GM21390 (cell line): ENCODE measurements at regions not wholly inside any gene's neighbourhood (a gene's known extent, or its start where the extent isn't known, plus 50 kb on each side); places are given as distances from the start of the nearest gene placed in this dataset.

Experiments used
- ATAC-seq: cut with Tn5 transposase; IDR thresholded peaks from one replicate; pipeline ENCODE4 v1.9.1; 2021; ENCODE audit not compliant: unreplicated experiment

DNA sequence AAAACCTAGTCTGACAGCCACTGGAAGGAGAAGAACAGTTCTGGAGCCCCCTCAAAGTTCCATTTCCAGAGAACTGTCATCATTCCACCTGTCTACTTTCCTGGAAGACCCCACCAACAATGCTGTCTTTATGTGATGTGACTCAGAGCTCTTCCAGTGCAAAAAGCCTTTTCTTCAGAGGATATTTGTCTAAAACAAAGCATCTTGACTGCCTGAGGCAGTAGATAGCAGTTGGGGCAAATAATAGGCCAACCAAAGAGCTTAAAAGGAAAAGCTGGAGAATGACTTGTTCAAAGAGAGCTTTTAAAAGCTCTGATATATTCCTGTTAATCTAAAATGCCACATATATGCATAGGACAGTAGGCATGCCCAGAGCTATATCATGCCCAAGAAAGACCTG is 62.6 kb downstream of the MIS18A start:
- ATAC-seq, result no peak

DNA sequence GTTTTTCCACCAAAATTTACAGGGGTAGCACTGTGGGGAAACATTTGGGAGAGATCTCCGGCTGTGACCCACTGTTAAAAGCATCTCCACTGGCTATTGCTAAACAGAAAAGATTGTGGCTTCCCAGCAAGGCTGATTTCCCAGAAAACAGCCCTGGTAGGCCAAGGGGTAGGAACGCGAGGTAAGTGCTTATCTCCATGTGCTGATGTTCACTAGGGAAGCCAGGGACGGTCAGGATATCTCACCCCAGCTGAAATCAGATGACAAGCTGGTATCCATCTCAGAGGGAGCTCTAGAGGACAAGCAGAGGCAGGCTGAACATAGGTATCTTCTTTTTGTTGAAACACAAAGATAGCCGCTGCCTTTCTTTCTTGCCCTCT is 63.6 kb downstream of the MIS18A start:
- ATAC-seq, result no peak

DNA sequence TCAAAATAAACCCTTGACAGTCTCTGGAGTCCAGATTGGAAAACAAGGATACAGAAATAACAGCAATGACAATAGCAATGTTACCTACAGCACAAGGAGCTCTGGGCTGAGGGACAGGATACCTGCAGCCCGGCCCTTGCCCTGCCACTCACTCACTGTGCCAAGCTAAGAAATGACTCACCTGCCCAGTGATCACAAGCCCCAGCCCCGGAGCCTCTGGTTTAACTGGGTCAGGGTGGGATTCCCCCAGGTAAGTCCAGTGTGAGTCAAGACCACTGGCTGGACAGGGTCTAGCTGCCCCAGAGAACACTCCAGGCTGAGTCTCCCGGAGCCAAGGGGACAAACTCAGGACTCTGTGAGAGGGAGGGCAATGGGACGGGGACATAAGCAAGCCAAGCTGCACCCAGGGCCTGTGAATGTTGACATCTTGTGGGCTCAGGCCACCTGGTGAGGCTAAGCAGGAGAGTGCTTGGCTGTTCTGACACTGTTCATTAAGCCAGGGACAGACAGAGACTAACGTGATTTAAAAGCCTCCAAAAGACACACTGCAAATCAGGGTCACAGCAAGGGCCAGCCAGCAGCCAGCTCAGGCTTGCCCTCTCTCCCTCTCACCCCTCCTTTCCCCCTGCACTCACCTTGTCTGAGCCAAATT is 64.1 kb downstream of the MIS18A start:
- no peak for ATAC-seq

DNA sequence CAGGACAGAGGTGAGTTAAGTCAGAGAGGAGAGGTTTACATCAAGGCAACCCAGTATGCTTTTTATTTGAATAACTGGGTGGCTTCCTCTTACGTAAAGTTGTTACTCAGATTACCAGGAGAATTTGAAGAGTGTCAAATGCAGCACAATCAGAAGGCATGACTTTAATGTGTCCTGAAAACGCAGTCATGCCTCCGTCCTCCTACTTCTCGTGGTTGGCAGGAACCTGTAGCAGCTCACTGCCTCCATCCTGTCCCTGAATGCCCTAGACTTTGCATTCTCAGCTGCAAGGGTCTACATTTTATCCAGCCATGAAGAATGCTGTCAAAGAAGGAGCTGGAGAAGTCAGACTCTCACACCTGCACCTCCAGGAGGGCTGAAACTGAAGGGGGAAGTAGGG is 66.7 kb downstream of the MIS18A start:
- no peak for ATAC-seq

DNA sequence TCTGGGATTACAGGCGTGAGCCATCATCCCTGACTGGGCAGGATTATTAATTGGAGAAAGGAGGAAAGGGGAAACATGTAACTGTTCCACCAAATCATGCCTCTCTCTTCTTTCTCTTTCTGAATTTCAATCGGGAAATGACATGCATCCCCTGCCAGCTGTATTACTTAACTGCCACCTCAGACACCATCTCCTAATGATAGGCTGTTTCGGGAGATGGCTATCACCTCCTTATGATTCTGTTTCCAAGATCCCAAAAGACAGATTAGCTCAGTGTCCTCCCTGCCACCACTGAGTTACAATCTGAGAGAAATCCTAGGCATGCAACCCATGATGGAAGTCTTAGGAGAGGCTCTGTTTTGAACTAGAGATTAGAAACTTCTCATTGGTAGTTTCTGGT is 67.5 kb downstream of the MIS18A start:
- no peak for ATAC-seq

DNA sequence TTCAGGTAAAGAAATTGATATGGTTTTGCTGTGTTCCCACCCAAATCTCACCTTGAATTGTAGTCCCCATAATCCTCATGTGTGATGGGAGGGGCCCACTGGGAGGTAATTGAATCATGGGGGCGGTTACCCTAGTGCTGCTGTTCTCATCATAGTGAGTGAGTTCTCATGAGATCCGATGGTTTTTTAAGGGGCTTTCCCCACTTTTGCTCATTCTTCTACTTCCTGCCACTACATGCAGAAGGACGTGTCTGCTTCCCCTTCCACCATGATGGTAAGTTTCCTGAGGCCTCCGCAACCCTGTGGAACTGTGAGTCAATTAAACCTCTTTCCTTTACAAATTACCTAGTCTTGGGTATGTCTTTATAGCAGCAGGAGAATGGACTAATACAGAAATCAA is 69.3 kb downstream of the MIS18A start:
- no peak for ATAC-seq

DNA sequence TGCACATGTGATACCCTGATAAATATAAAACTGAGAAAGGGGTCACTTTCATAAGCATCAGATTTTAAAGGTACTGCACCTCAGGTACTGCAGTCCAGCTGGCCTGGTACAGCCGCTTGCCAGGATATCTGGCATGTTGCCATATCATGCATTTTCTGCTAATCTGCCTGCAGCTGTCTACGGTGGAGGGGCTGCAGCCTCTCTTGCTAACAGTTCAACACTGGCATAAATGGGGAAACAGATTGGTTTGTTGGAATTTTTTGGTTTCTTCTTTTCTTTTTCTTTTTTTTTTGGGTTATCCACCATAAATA is 71.5 kb downstream of the MIS18A start:
- ATAC-seq, result no peak

DNA sequence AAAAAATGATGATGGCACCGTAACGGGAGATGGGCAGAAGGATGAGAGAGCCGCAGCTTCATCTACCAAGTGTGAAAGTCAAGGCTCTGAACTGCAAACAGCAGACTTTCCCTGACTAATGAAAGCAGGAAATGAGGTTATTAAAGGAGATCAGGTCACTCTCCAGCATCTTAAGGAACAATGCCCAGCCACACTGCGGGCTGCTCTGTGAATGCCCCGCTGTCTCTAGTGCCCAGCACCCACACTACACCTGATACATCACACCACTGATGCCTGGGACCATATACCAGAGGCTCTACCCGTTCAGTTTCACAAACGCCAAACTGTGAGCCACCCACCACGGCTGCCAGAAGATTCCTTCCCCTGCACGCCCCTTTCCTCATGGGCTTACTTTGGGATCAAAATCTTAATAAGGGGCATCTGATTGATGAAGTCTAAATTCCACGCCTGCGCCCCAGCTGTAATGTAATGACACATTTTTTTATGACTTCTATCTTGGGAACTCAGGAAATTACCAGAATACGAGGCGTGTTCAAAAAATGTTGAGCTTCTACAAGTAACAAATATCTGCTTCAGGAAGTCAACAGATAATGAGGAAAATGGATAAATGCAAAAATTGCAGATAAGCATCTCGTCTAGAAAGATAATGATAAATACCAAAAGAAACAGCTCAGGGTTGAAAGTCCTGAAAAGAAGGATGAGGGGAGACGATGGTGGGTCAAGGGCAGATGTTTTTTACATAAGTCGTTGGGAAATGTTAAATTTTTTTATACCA is 72.0 kb downstream of the MIS18A start:
- ATAC-seq, result no peak

DNA sequence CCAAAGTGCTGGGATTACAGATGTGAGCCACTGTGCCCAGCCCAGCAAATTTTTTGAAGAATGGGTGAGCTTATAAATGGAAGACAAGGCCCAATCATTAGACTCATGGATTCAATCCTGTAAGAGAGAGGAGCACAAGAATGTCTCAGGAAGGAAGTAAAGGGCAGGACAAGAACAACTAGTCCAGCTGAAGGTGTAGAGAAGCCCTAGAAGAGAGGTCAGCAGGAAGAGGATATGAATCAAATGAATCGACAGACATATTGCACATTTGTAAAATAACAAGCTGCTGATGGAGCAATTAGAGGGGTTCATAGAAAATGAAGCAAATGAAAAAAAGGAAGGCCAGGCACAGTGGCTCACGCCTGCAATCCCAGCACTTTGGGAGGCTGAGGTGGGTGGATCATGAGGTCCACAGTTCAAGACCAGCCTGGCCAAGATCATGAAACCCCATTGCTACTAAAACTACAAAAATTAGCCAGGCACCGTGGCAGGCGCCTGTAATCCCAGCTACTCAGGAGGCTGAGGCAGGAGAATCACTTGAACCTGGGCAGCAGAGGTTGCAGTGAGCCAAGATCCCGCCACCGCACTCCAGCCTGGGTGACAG is 74.9 kb downstream of the MIS18A start:
- no peak for ATAC-seq

DNA sequence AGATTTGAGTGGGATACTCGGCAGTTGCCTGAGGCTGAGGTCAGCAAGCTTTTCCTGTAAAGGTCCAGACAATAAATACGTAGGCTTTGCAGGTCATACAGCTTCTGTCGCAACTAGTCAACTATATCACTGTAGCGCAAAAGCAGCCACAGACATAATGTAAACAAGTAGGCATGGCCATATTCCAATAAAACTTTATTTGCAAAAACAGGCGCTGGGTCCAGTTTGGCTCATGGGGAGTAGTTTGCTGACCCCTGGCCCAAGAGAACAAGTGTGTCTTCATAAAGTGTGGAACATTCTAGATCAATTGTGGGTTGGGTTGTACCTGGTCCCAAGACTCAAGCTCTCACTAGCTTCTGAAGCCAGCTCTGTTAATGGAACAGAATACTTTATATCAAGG is 78.8 kb downstream of the MIS18A start:
- ATAC-seq, result no peak

DNA sequence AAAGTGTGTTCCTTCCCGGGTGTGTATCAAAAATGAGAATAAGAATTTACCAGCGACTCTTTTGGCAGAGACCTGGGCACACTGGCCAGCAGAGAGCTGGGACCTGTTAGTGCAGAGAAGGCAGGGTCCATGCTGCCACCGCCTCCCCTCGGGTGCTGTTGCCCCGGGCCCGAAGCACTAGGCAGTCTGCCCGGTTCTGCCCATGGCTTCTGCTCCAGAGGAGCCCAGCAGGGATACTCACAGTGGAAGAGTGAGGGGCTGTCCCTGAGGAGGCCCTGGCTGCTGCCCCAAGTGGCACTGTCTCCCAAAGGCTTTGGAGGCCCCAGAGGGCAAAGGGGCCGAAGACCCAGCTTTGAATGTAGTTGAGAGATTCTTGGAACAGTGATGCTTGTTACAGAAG is 80.5 kb downstream of the MIS18A start:
- ATAC-seq, result no peak

DNA sequence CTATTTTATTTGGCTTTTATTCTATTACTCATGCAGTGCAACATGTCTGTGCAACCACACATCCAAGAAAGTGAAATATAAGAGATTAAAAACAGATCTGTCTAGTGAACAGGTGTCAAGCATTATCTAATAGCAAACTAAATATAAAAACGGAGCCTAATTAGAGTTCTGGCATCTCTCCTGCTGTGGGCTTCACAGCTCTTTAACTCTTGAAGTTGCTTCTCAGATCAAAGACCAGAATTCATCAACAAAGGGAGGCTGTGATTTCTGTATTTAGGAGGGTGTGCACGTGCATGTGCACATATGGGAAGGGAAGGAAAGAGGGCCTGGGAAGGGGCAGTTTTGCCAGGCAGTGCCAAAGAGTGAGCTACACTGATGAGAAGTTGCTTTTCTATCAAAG is 81.0 kb downstream of the MIS18A start:
- no peak for ATAC-seq

DNA sequence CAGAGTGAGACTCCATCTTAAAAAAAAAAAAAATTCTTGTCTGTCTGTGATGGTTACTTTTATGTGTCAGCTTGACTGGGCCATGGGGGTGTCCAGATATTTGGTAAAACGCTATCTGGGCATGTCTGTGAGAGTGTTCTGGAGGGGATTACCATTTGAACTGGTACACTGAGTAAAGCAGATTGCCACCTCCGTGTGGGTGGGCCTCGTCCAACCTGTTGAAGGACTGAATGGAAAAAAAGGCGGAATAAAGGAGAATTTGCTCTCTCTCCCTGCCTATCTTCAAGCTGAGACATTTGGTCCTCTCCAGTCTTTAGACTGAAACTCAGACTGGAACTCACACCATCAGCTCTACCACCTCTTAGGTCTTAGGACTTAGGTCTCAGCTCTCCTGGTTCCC is 82.8 kb downstream of the MIS18A start:
- no peak for ATAC-seq

DNA sequence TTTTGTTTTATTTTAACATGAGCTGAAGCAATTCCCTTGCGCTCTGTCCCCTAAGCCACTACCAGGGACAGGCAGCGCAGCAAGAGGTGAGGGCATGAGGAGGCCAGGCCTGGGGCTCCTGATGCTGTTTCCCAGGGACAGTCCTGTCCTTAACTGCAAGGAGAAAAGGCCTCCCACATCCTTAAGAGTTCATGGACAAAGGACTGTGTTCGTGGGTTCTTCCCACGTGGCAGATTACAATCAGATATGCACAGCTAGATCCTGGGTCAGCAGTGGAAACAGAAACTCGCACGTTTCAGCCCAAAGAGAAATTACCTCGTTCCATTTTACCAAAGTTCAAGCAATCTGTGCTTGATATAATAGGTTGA is 85.8 kb downstream of the MIS18A start:
- ATAC-seq, result no peak

DNA sequence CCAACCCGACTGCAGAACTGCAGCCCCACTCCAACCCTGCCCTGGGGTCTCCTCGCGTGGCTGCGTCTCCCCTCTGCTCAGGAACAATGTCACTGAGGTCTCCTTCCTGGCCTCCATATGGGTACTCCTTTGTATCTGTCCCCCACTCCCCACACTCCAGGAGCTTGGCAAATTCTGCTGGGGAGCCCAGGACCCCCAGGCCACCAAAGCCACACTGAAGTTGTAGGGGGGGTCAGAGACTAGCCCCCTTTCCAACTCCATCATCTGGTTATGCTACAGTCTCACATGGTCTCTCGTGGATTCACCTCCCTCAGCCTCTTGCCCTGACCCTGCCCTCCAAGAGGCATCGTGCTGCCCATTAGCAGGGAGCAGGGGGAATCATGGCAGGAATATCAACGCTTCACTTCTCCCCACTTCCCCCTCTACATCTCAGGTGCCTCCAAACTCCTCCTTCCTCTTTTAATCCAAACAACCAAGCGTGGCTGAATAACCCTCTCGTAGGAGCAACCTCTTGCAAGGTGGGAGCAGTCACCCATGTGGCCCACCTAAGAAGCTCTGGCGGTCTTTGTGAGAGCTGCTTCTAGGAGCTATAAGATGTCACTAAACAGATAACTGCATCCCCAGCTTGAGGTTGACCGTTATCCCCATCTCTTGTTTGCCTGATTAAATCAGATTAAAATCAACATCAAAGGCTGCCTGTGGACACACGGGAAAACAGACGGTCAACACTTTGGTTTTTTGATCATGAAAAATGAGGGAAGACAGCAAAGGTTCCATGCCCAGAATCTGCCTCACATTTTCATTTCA is 86.4 kb downstream of the MIS18A start:
- ATAC-seq, result no peak

DNA sequence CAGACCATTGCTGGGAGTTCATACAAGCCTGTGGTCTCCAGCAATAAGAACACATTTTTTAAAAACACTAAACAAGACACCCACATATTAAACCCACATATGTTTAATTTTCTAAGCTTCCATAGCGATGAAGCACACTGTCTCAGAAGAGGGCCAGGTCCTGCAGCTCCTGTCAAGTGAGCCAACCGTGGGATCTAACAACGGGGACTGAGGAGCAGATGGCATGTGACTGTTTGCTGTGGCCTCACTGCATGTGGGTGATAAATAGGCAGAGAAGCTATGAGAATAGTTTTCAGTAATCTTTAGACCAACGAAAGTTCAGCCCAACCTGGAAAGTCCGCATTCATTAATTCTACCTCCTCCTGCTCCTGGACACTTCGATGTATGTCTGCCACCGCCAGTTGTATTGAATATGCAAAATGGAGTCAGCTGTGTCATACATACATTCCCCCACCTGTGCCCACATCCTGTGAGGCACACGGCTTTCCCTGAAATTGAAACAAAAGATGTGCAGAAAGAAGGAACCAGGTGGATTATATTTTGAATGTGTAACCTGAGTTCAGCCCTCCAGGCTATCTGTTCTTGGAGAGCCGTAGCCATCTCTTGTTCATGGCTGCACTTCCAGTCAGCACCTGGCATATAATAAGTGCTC is 88.2 kb downstream of the MIS18A start:
- no peak for ATAC-seq

DNA sequence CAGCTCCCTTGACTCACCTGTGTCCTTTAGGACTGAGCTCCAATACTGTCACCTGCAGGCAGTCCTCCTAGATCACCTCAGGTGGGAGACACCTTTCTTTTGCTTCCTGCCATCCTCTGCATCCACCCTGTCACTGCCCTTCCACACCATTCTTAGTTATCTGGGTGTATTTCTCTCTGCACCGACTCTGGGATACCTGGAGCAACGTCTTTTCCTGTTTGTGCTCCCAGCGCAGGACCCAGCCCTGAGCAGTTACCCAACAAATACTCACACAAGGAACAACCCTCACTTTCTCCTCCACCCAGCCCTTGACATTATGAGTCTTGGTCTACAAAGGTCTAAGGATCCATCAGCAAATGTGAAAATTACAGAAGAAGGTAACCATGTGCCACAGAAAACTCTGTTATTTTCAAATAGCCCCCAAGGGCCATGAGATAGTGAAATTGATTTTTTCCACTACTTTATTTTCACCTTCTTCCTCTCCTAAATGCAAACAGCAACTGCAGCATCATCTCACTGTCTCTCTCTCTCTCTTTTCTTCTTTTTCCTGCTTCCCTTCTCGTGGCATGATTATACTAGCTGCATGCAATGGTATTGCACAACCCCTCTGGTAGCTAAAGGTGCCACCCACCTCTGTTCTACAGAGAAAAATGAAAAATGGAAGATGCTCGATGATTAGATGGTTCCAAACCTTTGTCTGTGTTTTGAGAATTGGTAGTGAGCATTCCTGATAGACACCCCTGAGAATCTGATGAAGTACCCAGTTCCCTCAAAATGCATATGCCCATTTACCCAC is 89.0 kb downstream of the MIS18A start:
- no peak for ATAC-seq

DNA sequence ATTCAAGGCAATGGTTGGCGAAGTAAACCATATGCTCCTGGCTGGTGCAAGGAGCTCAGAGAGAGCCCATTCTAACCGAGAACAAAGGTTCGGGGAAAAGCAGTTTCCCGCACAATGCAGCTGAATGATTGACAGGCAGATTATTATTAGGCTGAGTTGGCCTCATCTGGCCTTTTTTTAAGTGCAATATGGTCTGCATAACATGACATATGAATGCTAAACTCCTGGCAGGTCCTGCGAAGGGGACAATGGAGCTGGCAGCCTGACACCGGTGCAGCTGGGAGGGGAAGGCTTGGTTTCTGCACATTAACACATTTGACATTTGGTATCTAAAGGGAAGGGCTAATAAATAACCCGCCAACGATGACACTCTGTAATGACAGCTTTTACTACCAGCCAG is 92.0 kb downstream of the MIS18A start:
- ATAC-seq, result no peak

DNA sequence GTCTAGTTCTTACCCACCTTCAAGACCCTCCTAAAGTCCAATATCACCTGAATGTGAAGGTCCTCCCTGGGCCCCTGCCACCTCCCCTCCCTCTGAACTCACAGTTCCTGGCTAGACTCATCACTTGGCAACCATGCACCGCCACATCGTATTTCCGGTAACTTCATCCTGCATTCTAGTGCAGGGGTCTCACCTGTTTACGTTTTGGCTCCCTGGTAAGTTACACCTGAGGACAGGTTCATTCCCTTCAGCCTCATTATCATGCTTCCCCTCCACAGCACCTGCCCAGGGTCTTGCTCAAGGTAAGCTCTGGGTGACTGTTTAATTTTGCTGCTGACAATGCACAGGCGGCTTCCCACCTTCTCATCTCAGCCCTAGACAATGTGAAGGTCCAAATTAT is 93.1 kb downstream of the MIS18A start:
- no peak for ATAC-seq

DNA sequence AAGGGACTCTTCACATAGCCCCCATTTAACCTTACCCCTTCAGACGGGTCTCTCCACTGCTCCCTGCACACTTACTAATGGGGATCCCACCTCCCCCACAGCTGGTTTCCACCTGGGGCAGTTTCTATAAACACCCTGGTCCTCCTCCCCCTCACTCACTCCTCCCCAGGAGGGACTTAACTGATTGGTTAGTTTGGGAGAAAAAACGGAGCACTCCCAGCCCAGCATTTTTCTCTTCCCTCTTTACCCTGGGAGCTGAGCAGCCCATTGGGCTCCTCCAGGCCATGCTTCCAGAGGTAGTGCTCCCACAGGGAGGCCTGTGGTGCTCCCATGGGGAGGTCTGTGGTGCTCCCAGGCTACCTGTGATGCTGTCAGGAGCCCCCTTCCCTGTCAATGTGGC is 93.7 kb downstream of the MIS18A start:
- ATAC-seq, result no peak

DNA sequence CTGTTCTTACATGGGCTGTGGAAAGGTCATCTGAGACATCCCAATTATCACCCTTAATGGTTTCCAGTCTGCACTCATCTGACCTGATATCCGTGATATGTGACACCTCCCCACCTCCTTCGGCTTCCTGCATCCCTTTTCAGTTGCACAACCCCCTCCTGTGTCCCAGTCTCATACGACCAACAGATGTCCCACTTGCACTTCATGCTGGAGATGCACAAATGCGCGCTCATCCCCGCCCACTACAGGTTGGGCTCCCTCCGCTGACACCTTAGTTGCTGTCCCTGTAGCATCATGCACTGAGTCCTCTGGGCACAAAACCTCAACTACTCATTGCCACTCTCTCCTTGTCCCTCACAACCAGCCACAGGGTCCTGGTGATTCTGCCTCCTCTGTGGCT is 94.4 kb downstream of the MIS18A start:
- no peak for ATAC-seq
